ENCODE measurements at regions not wholly inside any gene's neighbourhood (a gene's known extent, or its start where the extent isn't known, plus 50 kb on each side); places are given as distances from the start of the nearest gene placed in this dataset.
A peak's percentile ranks its signal among the peaks of the same experiment; 100 is the strongest.

GRCh38 chr20:11205769-11206362, 532.1 kb upstream of the JAG1 start:
- no peak overlapping the region for H3K4me2 ChIP-seq (ENCODE audit: control insufficient read depth, insufficient read depth)
- no peaks in the 10 kb centered on the region; a peak in 1 of 4 replicates for H3K27me3 ChIP-seq (replicated peaks in 1 of 2; ENCODE audit: control insufficient read depth in 2 of 2, insufficient read depth in 2 of 2, low read length in 1 of 2)
- no peak overlapping the region for H3K4me3 ChIP-seq
- DNase-seq (ENCODE audit: low read depth, low spot score) = no peak
- FAIRE-seq = no peak
- no peaks in the 10 kb centered on the region for H3K9me3 ChIP-seq (replicated peaks; ENCODE audit: control insufficient read depth, insufficient read depth, low read length)
- H3K4me1 ChIP-seq (ENCODE audit: control insufficient read depth, insufficient read depth, low read length) = no peaks in the 10 kb centered on the region
- ChIA-PET SMC1A (ENCODE audit: uncharacterized antibody, unreplicated experiment) (interaction anchor here (0.8 to 6.1 kb wide), 21 partner anchors 9 to 694 kb away, joined by 3 to 87 read pairs (median 5); no protein-coding TSS in a partner anchor), POLR2A (no interaction called here), CTCF (interaction anchor here (0.6 to 3.3 kb wide), 30 partner anchors 10 to 738 kb away, joined by 3 to 64 read pairs (median 4); no protein-coding TSS in a partner anchor), RAD21 (ENCODE audit: unreplicated experiment) (interaction anchor here (1.1 to 2.5 kb wide), 16 partner anchors 9 to 535 kb away, joined by 3 to 29 read pairs (median 6); partner anchors contain the start of gene JAG1)
- H3K36me3 ChIP-seq (ENCODE audit: control insufficient read depth in 2 of 2, insufficient read depth in 2 of 2, low read length in 1 of 2) = no peaks in the 10 kb centered on the region
- in situ Hi-C loops (cut with MboI) (loop anchor here (10.0 kb wide), 1 partner anchor 651 kb away; no protein-coding TSS in a partner anchor), intact Hi-C loops (cut with micrococcal nuclease; ENCODE audit: unreplicated experiment) (loop anchor here (1.0 to 2.0 kb wide), 4 partner anchors 61 to 653 kb away; no protein-coding TSS in a partner anchor)
- H4K20me1 ChIP-seq (ENCODE audit: control insufficient read depth, insufficient read depth) = no peaks in the 10 kb centered on the region
- no peak overlapping the region for H2AFZ ChIP-seq (ENCODE audit: control insufficient read depth, low read depth, low read length)
- ATAC-seq = peak; percentile 41
- TF ChIP-seq MAX (IDR thresholded peaks at IDR 0.05; ENCODE audit: low read depth, low read length) (no peak), CREB1 (IDR thresholded peaks at IDR 0.05; ENCODE audit: low read depth) (no peak), ZBED1 (IDR thresholded peaks at IDR 0.05; ENCODE audit: borderline replicate concordance) (no peak), ZBTB4 (CRISPR knock-in tag; IDR thresholded peaks at IDR 0.05) (no peak), POU2F2 (IDR thresholded peaks at IDR 0.05; ENCODE audit: borderline replicate concordance, low read depth, low read length) (no peak)
- 51% methylated on average over 4 of the region's 4 CpGs for WGBS (ENCODE audit: insufficient coverage, insufficient replicate concordance, low lambda C conversion rate, missing lambda C conversion rate)
- no peak overlapping the region for H3K9ac ChIP-seq (ENCODE audit: control insufficient read depth, insufficient read depth, low read length)
- H3K27ac ChIP-seq (ENCODE audit: control insufficient read depth, insufficient read depth) = no peak overlapping the region
- H3K79me2 ChIP-seq (ENCODE audit: control insufficient read depth, insufficient read depth, low read length) = no peaks in the 10 kb centered on the region
- no TSS peak for BruUV-seq (replicated peaks)

Measured in GM12878 (cell line).